OCI-LY1 (cell line): ENCODE measurements at regions not wholly inside any gene's neighbourhood (a gene's known extent, or its start where the extent isn't known, plus 50 kb on each side); places are given as distances from the start of the nearest gene placed in this dataset.

ENCODE experiments used
- CTCF ChIP-seq: fragments of 200-600 bp; sonication (generic), shearing (Covaris generic); IDR thresholded peaks from 2 replicates; pipeline ENCODE4 v1.5.1; 2017; ENCODE audit warnings: mild to moderate bottlenecking, antibody characterized with exemption, low read length, moderate library complexity, mixed read lengths
- EZH2 ChIP-seq: fragments of 200-600 bp; sonication (generic), shearing (Covaris generic); IDR thresholded peaks from 2 replicates; pipeline ENCODE4 v1.8.0; 2017; ENCODE audit warnings: borderline replicate concordance, mixed run types, mild to moderate bottlenecking, antibody characterized with exemption, low read length, moderate library complexity, mixed read lengths

GRCh38 chr2:181262782-181263181 is 194.4 kb upstream of the ITGA4 start:
- TF ChIP-seq CTCF (no peak), EZH2 (no peak)
